Lung (tissue), 11 donors: ENCODE measurements at regions not wholly inside any gene's neighbourhood (a gene's known extent, or its start where the extent isn't known, plus 50 kb on each side); places are given as distances from the start of the nearest gene placed in this dataset.
"Not testable (repeated sequence)": the region's sequence is repeated elsewhere in the genome, so short reads cannot be mapped to it uniquely, and the experiment has no call there.

Experiments
- ATAC-seq: fragments of 200-7000 bp; cut with Tn5 transposase; one replicate; pipeline ENCODE4 v1.9.1; 2020; ENCODE audit warnings: moderate number of reproducible peaks; ENCODE audit not compliant: insufficient read depth, low FRiP score
- DNase-seq, 3 donors: peaks; one replicate each; pipeline ENCODE4 v3.0.0-alpha.2; 2013 to 2017
- H3K27ac ChIP-seq, 2 donors: one replicate each; pipeline ENCODE4 v1.5.1; 2013; ENCODE audit warnings: mild to moderate bottlenecking in 2 of 2, moderate library complexity in 2 of 2, control low read depth in 1 of 2, inconsistent platforms in 1 of 2, low read depth in 1 of 2, low read length in 1 of 2
- H3K27me3 ChIP-seq, 3 donors: one replicate each; pipeline ENCODE4 v1.5.1; 2013; ENCODE audit warnings: low read length in 2 of 3; ENCODE audit not compliant: control insufficient read depth in 3 of 3, insufficient read depth in 3 of 3
- H3K36me3 ChIP-seq, 4 donors: one replicate each; pipeline ENCODE4 v1.5.1; 2013; ENCODE audit warnings: low read length in 4 of 4, mild to moderate bottlenecking in 1 of 4, moderate library complexity in 1 of 4; ENCODE audit not compliant: control insufficient read depth in 4 of 4, insufficient read depth in 4 of 4
- H3K4me1 ChIP-seq, 5 donors: one replicate each; pipeline ENCODE4 v1.5.1; 2013; ENCODE audit warnings: low read length in 5 of 5, mild to moderate bottlenecking in 2 of 5, moderate library complexity in 1 of 5; ENCODE audit not compliant: control insufficient read depth in 5 of 5, insufficient read depth in 5 of 5
- H3K4me3 ChIP-seq: one replicate; pipeline ENCODE4 v1.5.1; 2013; ENCODE audit warnings: mild to moderate bottlenecking, control low read depth, moderate library complexity
- H3K9ac ChIP-seq, 2 donors: one replicate each; pipeline ENCODE4 v1.5.1; 2013; ENCODE audit warnings: low read length in 2 of 2, control low read depth in 1 of 2; ENCODE audit not compliant: insufficient read depth in 1 of 2
- H3K9me3 ChIP-seq, 4 donors: one replicate each; pipeline ENCODE4 v1.5.1; 2013; ENCODE audit warnings: low read length in 3 of 4, mild to moderate bottlenecking in 1 of 4, moderate library complexity in 1 of 4; ENCODE audit not compliant: control insufficient read depth in 4 of 4, insufficient read depth in 3 of 4
- CTCF ChIP-seq: IDR thresholded peaks from 2 replicates; pipeline ENCODE4 v1.5.1; 2012; ENCODE audit warnings: mild to moderate bottlenecking; ENCODE audit errors: control extremely low read depth, extremely low read depth
- WGBS, 2 donors: extraction: QIAGEN DNeasy Blood & Tissue Kit; methylation state at CpG; one replicate each; pipeline ENCODE4 v1.1.7; 2013; 5-methylcytosine and 5-hydroxymethylcytosine counted together
- donor health status: control.
- donor health status: control.
- donor health status: Bipolar disorder and iron deficiency.
- donor health status: healthy.
- donor health status: DM: yes; HTN: yes; CAD: no.

GRCh38 chr2:584863-585823, 92.1 kb downstream of the TMEM18 start:
- H3K4me3 ChIP-seq = no peak overlapping the region
- H3K27me3 ChIP-seq = no peaks in the 10 kb centered on the region
- peaks cover 0 to 2% (median 0%) of the 10 kb centered on the region in 5 donors for H3K4me1 ChIP-seq
- H3K9me3 ChIP-seq = peaks cover 0 to 2% (median 0%) of the 10 kb centered on the region in 4 donors
- no peak for DNase-seq
- TF ChIP-seq CTCF = no peak
- H3K27ac ChIP-seq = no peak overlapping the region
- no peak for ATAC-seq
- WGBS, 2 donors = 58 to 61% methylated on average over 21 of the region's 21 CpGs
- no peak overlapping the region for H3K9ac ChIP-seq
- H3K36me3 ChIP-seq = no peaks in the 10 kb centered on the region

GRCh38 chr2:583666-584065, 93.5 kb downstream of the TMEM18 start:
- TF ChIP-seq CTCF = no peak
- 81 to 84% methylated on average over 13 of the region's 13 CpGs for WGBS, 2 donors
- H3K4me3 ChIP-seq = no peak overlapping the region
- DNase-seq (no peak), ATAC-seq (no peak)
- H3K27me3 ChIP-seq = no peaks in the 10 kb centered on the region
- no peaks in the 10 kb centered on the region for H3K36me3 ChIP-seq
- no peak overlapping the region for H3K27ac ChIP-seq
- H3K4me1 ChIP-seq = peaks cover 0 to 2% (median 0%) of the 10 kb centered on the region in 5 donors
- peaks cover 0 to 2% (median 0%) of the 10 kb centered on the region in 4 donors for H3K9me3 ChIP-seq
- H3K9ac ChIP-seq = no peak overlapping the region

GRCh38 chr2:582792-583528, 94.2 kb downstream of the TMEM18 start:
- peaks cover 0 to 3% (median 0%) of the 10 kb centered on the region in 4 donors for H3K9me3 ChIP-seq
- H3K9ac ChIP-seq = no peak overlapping the region
- H3K4me3 ChIP-seq = no peak overlapping the region
- no peaks in the 10 kb centered on the region for H3K27me3 ChIP-seq
- DNase-seq (no peak), ATAC-seq (no peak)
- no peaks in the 10 kb centered on the region for H3K36me3 ChIP-seq
- WGBS, 2 donors = 92 to 94% methylated on average over 54 of the region's 54 CpGs
- H3K27ac ChIP-seq = no peak overlapping the region
- H3K4me1 ChIP-seq = peaks cover 0 to 2% (median 0%) of the 10 kb centered on the region in 5 donors
- no peak for TF ChIP-seq CTCF

GRCh38 chr2:582289-582688, 94.9 kb downstream of the TMEM18 start:
- H3K9ac ChIP-seq, H3K9me3 ChIP-seq, H3K4me3 ChIP-seq, H3K36me3 ChIP-seq, DNase-seq, H3K27me3 ChIP-seq, H3K27ac ChIP-seq, ATAC-seq, H3K4me1 ChIP-seq: not testable (repeated sequence)
- 87 to 97% methylated on average over 17 to 23 of the region's 23 CpGs for WGBS, 2 donors
